HCT116 (cell line): ENCODE measurements at regions not wholly inside any gene's neighbourhood (a gene's known extent, or its start where the extent isn't known, plus 50 kb on each side); places are given as distances from the start of the nearest gene placed in this dataset.

ENCODE experiments used
- ATAC-seq: fragments of 200-7000 bp; cut with Tn5 transposase; 2 replicates; pipeline ENCODE4 v1.9.1; 2020; ENCODE audit warnings: mild to moderate bottlenecking, moderate library complexity
- BruUV-seq: library from RNA; stranded (reverse); fragments of 400-500 nt; replicated peaks from 2 replicates; lab custom pipeline; 2021; lab: Mats Ljungman, UMichigan
- CTCF ChIA-PET: fragments of 300-600 bp; sonication (Branson Sonifier 250); formaldehyde crosslinking; loops from one replicate; lab custom pipeline; 2021; ENCODE audit warnings: antibody characterized with exemption; lab: Charles Lee
- POLR2A ChIA-PET: fragments of 300-600, 350-600 bp; sonication (Branson Sonifier 250); formaldehyde crosslinking; loops from one replicate; lab custom pipeline; 2021; ENCODE audit warnings: antibody characterized with exemption; lab: Charles Lee
- RAD21 ChIA-PET, 2 experiments: fragments of 300-600 bp; sonication (Branson Sonifier 250); formaldehyde crosslinking; loops; one replicate each; lab custom pipeline; 2023; ENCODE audit warnings: low total read pairs in 2 of 2; ENCODE audit not compliant: uncharacterized antibody in 2 of 2, unreplicated experiment in 2 of 2, low non-redundant PET in 1 of 2; lab: Charles Lee
- DNase-seq: peaks from one replicate; pipeline ENCODE4 v3.0.0-alpha.2; 2010; ENCODE audit warnings: low read depth, low spot score
- H2AFZ ChIP-seq: fragments of 200-600 bp; shearing (Covaris generic), sonication (generic); 2 replicates; pipeline ENCODE4 v1.6.1; 2017; ENCODE audit warnings: low read depth, mixed run types, mixed read lengths, antibody characterized with exemption, low read length; ENCODE audit not compliant: poor library complexity, severe bottlenecking
- H3K27ac ChIP-seq: 2 replicates; pipeline ENCODE4 v1.5.1; 2012; ENCODE audit warnings: low read depth, low read length
- H3K27me3 ChIP-seq: fragments of 200-600 bp; sonication (generic); 2 replicates; pipeline ENCODE4 v1.6.1; 2016; ENCODE audit warnings: mixed run types, low read length, mixed read lengths; ENCODE audit not compliant: insufficient read depth
- H3K36me3 ChIP-seq, 2 experiments: fragments of 200-500 bp in 1 of 2; fragments of 200-600 bp in 1 of 2; sonication (Bioruptor generic) in 1 of 2; sonication (generic) in 1 of 2; 2 replicates each; pipeline versions ENCODE4 v1.5.1 to v1.6.1; 2014 to 2016; ENCODE audit warnings: low read length in 2 of 2, inconsistent platforms in 1 of 2, mixed read lengths in 1 of 2, mixed run types in 1 of 2; ENCODE audit not compliant: insufficient read depth in 2 of 2, control insufficient read depth in 1 of 2
- H3K4me1 ChIP-seq, 2 experiments: fragments of 200-600 bp in 1 of 2; sonication (generic) in 1 of 2; 2 replicates each; pipeline versions ENCODE4 v1.5.1 to v1.6.1; 2012 to 2017; ENCODE audit warnings: low read length in 2 of 2, inconsistent platforms in 1 of 2, mild to moderate bottlenecking in 1 of 2, mixed read lengths in 1 of 2, mixed run types in 1 of 2, moderate library complexity in 1 of 2; ENCODE audit not compliant: insufficient read depth in 2 of 2, control insufficient read depth in 1 of 2
- H3K4me2 ChIP-seq: fragments of 200-600 bp; sonication (generic); 2 replicates; pipeline ENCODE4 v1.6.1; 2017; ENCODE audit warnings: mixed run types, low read length, mixed read lengths
- H3K4me3 ChIP-seq, 2 experiments: fragments of 200-600 bp in 1 of 2; sonication (generic) in 1 of 2; replicated peaks in 1 of 2; 2 replicates each; pipeline ENCODE4 v1.5.1; 2011 to 2016; ENCODE audit warnings: low read length in 2 of 2, control low read depth in 1 of 2, low read depth in 1 of 2, mild to moderate bottlenecking in 1 of 2, mixed read lengths in 1 of 2, mixed run types in 1 of 2
- H3K79me2 ChIP-seq: fragments of 200-600 bp; sonication (generic); 2 replicates; pipeline ENCODE4 v1.6.1; 2017; ENCODE audit warnings: mild to moderate bottlenecking, mixed run types, low read length, moderate library complexity, mixed read lengths; ENCODE audit not compliant: insufficient read depth
- H3K9ac ChIP-seq: fragments of 200-600 bp; sonication (generic); 2 replicates; pipeline ENCODE4 v1.6.1; 2016; ENCODE audit warnings: low read length, mixed read lengths
- H3K9me2 ChIP-seq: fragments of 200-600 bp; sonication (generic), shearing (Covaris generic); 2 replicates; pipeline ENCODE4 v1.6.1; 2017; ENCODE audit warnings: mixed run types, mild to moderate bottlenecking, moderate library complexity; ENCODE audit not compliant: insufficient read depth
- H3K9me3 ChIP-seq, 2 experiments: fragments of 200-500 bp in 1 of 2; fragments of 200-600 bp in 1 of 2; sonication (Bioruptor generic) in 1 of 2; sonication (generic) in 1 of 2; 2 replicates each; pipeline ENCODE4 v1.6.1; 2014 to 2017; ENCODE audit warnings: low read length in 2 of 2, mixed read lengths in 2 of 2, inconsistent platforms in 1 of 2, low read depth in 1 of 2, mild to moderate bottlenecking in 1 of 2, mixed run types in 1 of 2, moderate library complexity in 1 of 2; ENCODE audit not compliant: control insufficient read depth in 1 of 2, insufficient read depth in 1 of 2
- H4K20me1 ChIP-seq: fragments of 200-600 bp; sonication (generic), shearing (Covaris generic); 2 replicates; pipeline ENCODE4 v1.6.1; 2017; ENCODE audit warnings: mixed run types, mild to moderate bottlenecking, moderate library complexity; ENCODE audit not compliant: insufficient read depth
- ATF3 ChIP-seq: IDR thresholded peaks from 2 replicates; pipeline ENCODE4 v1.6.1; 2012
- CBX3 ChIP-seq: IDR thresholded peaks from 2 replicates; pipeline ENCODE4 v1.6.1; 2012; ENCODE audit warnings: low read depth
- CEBPB ChIP-seq: IDR thresholded peaks from 2 replicates; pipeline ENCODE4 v1.6.1; 2012; ENCODE audit warnings: low read depth
- CTCF ChIP-seq, 3 experiments: fragments of 200-600 bp in 1 of 3; sonication (generic) in 1 of 3; IDR thresholded peaks in 2 of 3; conservative IDR thresholded peaks in 1 of 3; 2 replicates each; pipeline ENCODE4 v1.5.1; 2012 to 2017; ENCODE audit warnings: low read depth in 2 of 3, low read length in 2 of 3, antibody characterized with exemption in 1 of 3, borderline replicate concordance in 1 of 3, control low read depth in 1 of 3, mild to moderate bottlenecking in 1 of 3, mixed read lengths in 1 of 3, mixed run types in 1 of 3, moderate library complexity in 1 of 3; ENCODE audit not compliant: insufficient read depth in 1 of 3
- ELF1 ChIP-seq: IDR thresholded peaks from 2 replicates; pipeline ENCODE4 v1.6.1; 2012; ENCODE audit warnings: low read depth, borderline replicate concordance
- EZH2 ChIP-seq: fragments of 200-600 bp; sonication (generic); IDR thresholded peaks from 2 replicates; pipeline ENCODE4 v1.6.1; 2017; ENCODE audit warnings: antibody characterized with exemption, mixed run types
- EZH2phosphoT487 ChIP-seq: fragments of 200-600 bp; IDR thresholded peaks from 2 replicates; pipeline ENCODE4 v1.6.1; 2018; ENCODE audit warnings: antibody characterized with exemption, borderline replicate concordance
- JUND ChIP-seq: IDR thresholded peaks from 2 replicates; pipeline ENCODE4 v1.6.1; 2012
- MAX ChIP-seq: IDR thresholded peaks from 2 replicates; pipeline ENCODE4 v1.6.1; 2012
- POLR2A ChIP-seq: IDR thresholded peaks from 2 replicates; pipeline ENCODE4 v1.7.0; 2011; ENCODE audit warnings: borderline replicate concordance; ENCODE audit not compliant: insufficient read depth, insufficient read length; ENCODE audit errors: extremely low read depth
- POLR2AphosphoS5 ChIP-seq: IDR thresholded peaks from 2 replicates; pipeline ENCODE4 v1.6.1; 2011; ENCODE audit warnings: mild to moderate bottlenecking, low read depth, low read length, moderate library complexity
- SIN3A ChIP-seq: IDR thresholded peaks from 2 replicates; pipeline ENCODE4 v1.6.1; 2012; ENCODE audit warnings: low read depth
- SP1 ChIP-seq: IDR thresholded peaks from 2 replicates; pipeline ENCODE4 v1.6.1; 2012; ENCODE audit warnings: low read depth
- SRF ChIP-seq: IDR thresholded peaks from 2 replicates; pipeline ENCODE4 v1.6.1; 2012; ENCODE audit warnings: low read depth
- TCF7L2 ChIP-seq: IDR thresholded peaks from 2 replicates; pipeline ENCODE4 v1.7.0; 2011; ENCODE audit warnings: borderline replicate concordance, inconsistent platforms; ENCODE audit not compliant: insufficient read depth, insufficient read length; ENCODE audit errors: extremely low read depth
- ZBTB33 ChIP-seq: IDR thresholded peaks from 2 replicates; pipeline ENCODE4 v1.6.1; 2011; ENCODE audit warnings: mild to moderate bottlenecking, low read length, moderate library complexity; ENCODE audit not compliant: insufficient replicate concordance; ENCODE audit errors: extremely low read depth
- ZFX ChIP-seq: fragments of 450-650 bp; IDR thresholded peaks from 2 replicates; pipeline ENCODE4 v1.6.1; 2017
- ZNF274 ChIP-seq: fragments of 200-500 bp; sonication (Bioruptor generic); IDR thresholded peaks from 2 replicates; pipeline ENCODE4 v1.6.1; 2014; ENCODE audit warnings: mild to moderate bottlenecking, low read depth, low read length, inconsistent platforms
- intact Hi-C: fragments of 100-400 bp; cut with micrococcal nuclease; formaldehyde crosslinking; loops from 2 replicates; pipeline ENCODE4 v1.10.0; 2022

GRCh38 chr4:115428455-115428854 is 315.0 kb upstream of the NDST4 start:
- no peaks in the 10 kb centered on the region for H3K79me2 ChIP-seq
- no peaks in the 10 kb centered on the region for H3K27me3 ChIP-seq
- ChIA-PET POLR2A (no interaction called here), RAD21 (no interaction called here), CTCF (no interaction called here)
- intact Hi-C loops: no loop called here
- no TSS peak for BruUV-seq
- no peaks in the 10 kb centered on the region for H4K20me1 ChIP-seq
- no peaks in the 10 kb centered on the region for H3K4me1 ChIP-seq
- ATAC-seq (no peak), DNase-seq (no peak)
- H2AFZ ChIP-seq: no peak overlapping the region
- no peaks in the 10 kb centered on the region for H3K9me2 ChIP-seq
- H3K9ac ChIP-seq: no peak overlapping the region
- no peak overlapping the region for H3K4me2 ChIP-seq
- no peaks in the 10 kb centered on the region for H3K9me3 ChIP-seq
- no peak overlapping the region for H3K27ac ChIP-seq
- H3K4me3 ChIP-seq: no peak overlapping the region
- H3K36me3 ChIP-seq: no peaks in the 10 kb centered on the region
- no peak for TF ChIP-seq EZH2
- no peak for TF ChIP-seq POLR2AphosphoS5
- TF ChIP-seq CTCF (IDR thresholded peaks at IDR 0.05 in 2 of 3, conservative IDR thresholded peaks at IDR 0.05 in 1 of 3; ENCODE audit: borderline replicate concordance in 1 of 3, insufficient read depth in 1 of 3, low read depth in 2 of 3, low read length in 2 of 3): no peak
- TF ChIP-seq TCF7L2: no peak
- no peak for TF ChIP-seq SP1
- TF ChIP-seq SIN3A: no peak
- TF ChIP-seq POLR2A: no peak
- TF ChIP-seq EZH2phosphoT487: no peak
- no peak for TF ChIP-seq CEBPB
- TF ChIP-seq ATF3: no peak
- TF ChIP-seq ELF1: no peak
- no peak for TF ChIP-seq ZBTB33
- TF ChIP-seq ZFX: no peak
- TF ChIP-seq MAX: no peak
- no peak for TF ChIP-seq CBX3
- no peak for TF ChIP-seq SRF
- TF ChIP-seq JUND: no peak
- TF ChIP-seq ZNF274: no peak
